CD14-positive monocyte (primary cell): ENCODE measurements at regions not wholly inside any gene's neighbourhood (a gene's known extent, or its start where the extent isn't known, plus 50 kb on each side); places are given as distances from the start of the nearest gene placed in this dataset.

ENCODE experiments used
- DNase-seq, 3 donors: peaks; one replicate each; pipeline ENCODE4 v3.0.0-alpha.2; 2011 to 2022
- H2AFZ ChIP-seq: 2 replicates; pipeline ENCODE4 v1.6.0; 2012; ENCODE audit warnings: mild to moderate bottlenecking, low read depth, low read length, inconsistent platforms; ENCODE audit not compliant: insufficient read depth, poor library complexity, severe bottlenecking
- H3K27ac ChIP-seq, 2 donors: 1 replicate in 1 of 2; 2 replicates in 1 of 2; pipeline ENCODE4 v1.5.1; 2012 to 2013; ENCODE audit warnings: low read length in 2 of 2, control low read depth in 1 of 2, inconsistent platforms in 1 of 2, low read depth in 1 of 2, mild to moderate bottlenecking in 1 of 2
- H3K27me3 ChIP-seq, 2 donors: one replicate each; pipeline versions ENCODE4 v1.6.0 to v1.6.1; 2011 to 2013; ENCODE audit warnings: low read length in 2 of 2; ENCODE audit not compliant: control insufficient read depth in 2 of 2, insufficient read depth in 2 of 2
- H3K36me3 ChIP-seq, 2 donors: replicated peaks in 1 of 2; 1 replicate in 1 of 2; 2 replicates in 1 of 2; pipeline versions ENCODE4 v1.5.1 to v1.6.1; 2012 to 2013; ENCODE audit warnings: low read length in 2 of 2, control low read depth in 1 of 2, inconsistent platforms in 1 of 2, mild to moderate bottlenecking in 1 of 2; ENCODE audit not compliant: insufficient read depth in 2 of 2, control insufficient read depth in 1 of 2
- H3K4me1 ChIP-seq, 2 donors: 1 replicate in 1 of 2; 2 replicates in 1 of 2; pipeline versions ENCODE4 v1.5.1 to v1.6.1; 2012 to 2013; ENCODE audit warnings: low read length in 2 of 2, control low read depth in 1 of 2, inconsistent platforms in 1 of 2, mild to moderate bottlenecking in 1 of 2, moderate library complexity in 1 of 2; ENCODE audit not compliant: insufficient read depth in 2 of 2, control insufficient read depth in 1 of 2
- H3K4me2 ChIP-seq: replicated peaks from 2 replicates; pipeline ENCODE3; 2012; ENCODE audit warnings: low read length, moderate library complexity, mild to moderate bottlenecking; ENCODE audit not compliant: poor library complexity, severe bottlenecking; ENCODE audit errors: extremely low read depth
- H3K4me3 ChIP-seq, 3 experiments: fragments of 200-600 bp in 1 of 3; sonication (generic) in 1 of 3; replicated peaks in 1 of 3; 1 replicate in 2 of 3; 2 replicates in 1 of 3; pipeline ENCODE4 v1.5.1; 2011 to 2013; ENCODE audit warnings: low read length in 3 of 3, mild to moderate bottlenecking in 3 of 3, control low read depth in 2 of 3, low read depth in 2 of 3, inconsistent platforms in 1 of 3, moderate library complexity in 1 of 3
- H3K79me2 ChIP-seq: 2 replicates; pipeline ENCODE4 v1.6.0; 2012; ENCODE audit warnings: mild to moderate bottlenecking, control low read depth, inconsistent platforms, low read length, moderate library complexity; ENCODE audit not compliant: insufficient read depth
- H3K9ac ChIP-seq: 2 replicates; pipeline ENCODE4 v1.6.0; 2017; ENCODE audit warnings: low read length, mild to moderate bottlenecking; ENCODE audit not compliant: insufficient read depth, poor library complexity, severe bottlenecking
- H3K9me3 ChIP-seq, 2 donors: replicated peaks in 1 of 2; 1 replicate in 1 of 2; 2 replicates in 1 of 2; pipeline versions ENCODE4 v1.5.1 to v1.6.1; 2012 to 2013; ENCODE audit warnings: low read length in 2 of 2, control low read depth in 1 of 2; ENCODE audit not compliant: control insufficient read depth in 1 of 2, insufficient read depth in 1 of 2
- H4K20me1 ChIP-seq: 2 replicates; pipeline ENCODE4 v1.6.0; 2012; ENCODE audit warnings: mild to moderate bottlenecking, low read length, control low read depth, moderate library complexity; ENCODE audit not compliant: insufficient read depth
- H3K27ac Mint-ChIP-seq, 7 donors: one replicate each; pipeline ENCODE4 v1.8.0; 2020; ENCODE audit warnings: mild to moderate bottlenecking in 7 of 7, mixed read lengths in 7 of 7, moderate library complexity in 6 of 7, inconsistent platforms in 2 of 7
- H3K27me3 Mint-ChIP-seq, 3 donors: one replicate each; pipeline ENCODE4 v1.8.0; 2021 to 2022; ENCODE audit warnings: low read depth in 3 of 3, mild to moderate bottlenecking in 3 of 3, mixed read lengths in 3 of 3, moderate library complexity in 3 of 3, inconsistent platforms in 1 of 3
- H3K36me3 Mint-ChIP-seq, 2 donors: one replicate each; pipeline ENCODE4 v1.8.0; 2020; ENCODE audit warnings: mixed read lengths in 2 of 2, inconsistent platforms in 1 of 2, mild to moderate bottlenecking in 1 of 2
- H3K4me1 Mint-ChIP-seq: one replicate; pipeline ENCODE4 v1.8.0; 2020; ENCODE audit warnings: mild to moderate bottlenecking, mixed read lengths
- H3K4me3 Mint-ChIP-seq, 2 donors: one replicate each; pipeline ENCODE4 v1.8.0; 2020; ENCODE audit warnings: mild to moderate bottlenecking in 2 of 2, mixed read lengths in 2 of 2, moderate library complexity in 1 of 2
- H3K9me3 Mint-ChIP-seq, 7 donors: one replicate each; pipeline ENCODE4 v1.8.0; 2020 to 2022; ENCODE audit warnings: mixed read lengths in 7 of 7, mild to moderate bottlenecking in 6 of 7, moderate library complexity in 6 of 7, inconsistent platforms in 2 of 7
- CTCF ChIP-seq: fragments of 200-600 bp; IDR thresholded peaks from one replicate; pipeline ENCODE4 v1.8.0; 2022; ENCODE audit warnings: antibody characterized with exemption, mild to moderate bottlenecking
- WGBS: methylation state at CpG from one replicate; pipeline ENCODE4 v1.1.5; 2013; ENCODE audit warnings: missing lambda C conversion rate; ENCODE audit not compliant: insufficient coverage; 5-methylcytosine and 5-hydroxymethylcytosine counted together
- intact Hi-C, 2 donors: fragments of 100-400 bp; cut with micrococcal nuclease; formaldehyde crosslinking; loops; one replicate each; pipeline versions ENCODE4 v1.15.0 to v1.15.1; 2023

- Histone ChIP-seq H3K9me3 (no peaks in the 10 kb centered on the region), H3K27ac (peak overlapping the region; percentile 78 to 84), H3K4me2 (no peak overlapping the region), H3K4me1 (peaks cover 73 to 88% of the 10 kb centered on the region in 2 donors), H3K27me3 (no peaks in the 10 kb centered on the region), H2AFZ (no peak overlapping the region), H3K36me3 (no peaks in the 10 kb centered on the region), H3K79me2 (no peaks in the 10 kb centered on the region), H3K4me3 (no peak overlapping the region), H4K20me1 (no peaks in the 10 kb centered on the region), H3K9ac (no peak overlapping the region)
- TF ChIP-seq CTCF, result no peak
- peaks cover 88% of the 10 kb centered on the region for H3K4me1 Mint-ChIP-seq
- H3K4me3 Mint-ChIP-seq, result no peak overlapping the region
- no peak for DNase-seq
- intact Hi-C loops, result loop anchor here (5.0 to 10.0 kb wide), 2 partner anchors 37 to 50 kb away; no protein-coding TSS in a partner anchor
- no CpG with 5 or more reads among the region's 6 CpGs for WGBS
- peak overlapping the region; percentile 86 to 97 (median 94) for H3K27ac Mint-ChIP-seq
- no peaks in the 10 kb centered on the region for H3K36me3 Mint-ChIP-seq
- H3K9me3 Mint-ChIP-seq, result peaks cover 0 to 5% (median 0%) of the 10 kb centered on the region in 7 donors
- peaks cover 0 to 4% (median 2%) of the 10 kb centered on the region in 3 donors for H3K27me3 Mint-ChIP-seq
These were observed 104.5 kb upstream of the CARMIL1 start for GRCh38 chr6:25174678-25175077.

GRCh38 chr6:25175196-25175595 is 104.0 kb upstream of the CARMIL1 start:
- H3K9ac ChIP-seq, result no peak overlapping the region
- H3K4me2 ChIP-seq, result no peak overlapping the region
- H3K9me3 ChIP-seq, result no peaks in the 10 kb centered on the region
- Mint-ChIP-seq H3K4me3 (no peak overlapping the region), H3K4me1 (peaks cover 87% of the 10 kb centered on the region), H3K27me3 (peaks cover 0 to 7% (median 2%) of the 10 kb centered on the region in 3 donors), H3K9me3 (peaks cover 0 to 7% (median 3%) of the 10 kb centered on the region in 7 donors), H3K36me3 (no peaks in the 10 kb centered on the region), H3K27ac (peak overlapping the region; percentile 64 to 87 (median 74))
- no peak for DNase-seq
- no peak for TF ChIP-seq CTCF
- no peaks in the 10 kb centered on the region for H3K36me3 ChIP-seq
- no peak overlapping the region for H2AFZ ChIP-seq
- intact Hi-C loops, result loop anchor here in 1 of 2 donors (10.0 kb wide), 1 partner anchor 50 kb away; no protein-coding TSS in a partner anchor
- peaks cover 71 to 84% of the 10 kb centered on the region in 2 donors for H3K4me1 ChIP-seq
- H4K20me1 ChIP-seq, result no peaks in the 10 kb centered on the region
- WGBS, result 88% methylated on average over 3 of the region's 6 CpGs
- peak overlapping the region; percentile 36 to 74 for H3K27ac ChIP-seq
- H3K79me2 ChIP-seq, result no peaks in the 10 kb centered on the region
- no peaks in the 10 kb centered on the region for H3K27me3 ChIP-seq
- H3K4me3 ChIP-seq, result no peak overlapping the region
